SU-DHL-6 (cell line): ENCODE measurements at regions not wholly inside any gene's neighbourhood (a gene's known extent, or its start where the extent isn't known, plus 50 kb on each side); places are given as distances from the start of the nearest gene placed in this dataset.

Experiments
- H2AFZ ChIP-seq: fragments of 200-600 bp; sonication (generic); 2 replicates; pipeline ENCODE4 v1.6.1; 2014; ENCODE audit warnings: low read depth, mild to moderate bottlenecking, moderate library complexity, mixed read lengths, antibody characterized with exemption, low read length; ENCODE audit not compliant: severe bottlenecking
- H3F3A ChIP-seq: fragments of 200-600 bp; shearing (Covaris generic); 2 replicates; pipeline ENCODE4 v1.6.0; 2016; ENCODE audit warnings: antibody characterized with exemption, mild to moderate bottlenecking; ENCODE audit not compliant: insufficient read depth
- H3K27ac ChIP-seq: fragments of 200-600 bp; sonication (generic); 2 replicates; pipeline ENCODE4 v1.5.1; 2016; ENCODE audit warnings: low read depth, mild to moderate bottlenecking, low read length, moderate library complexity, mixed read lengths
- H3K27me3 ChIP-seq: fragments of 200-600 bp; sonication (generic), shearing (Covaris generic); 2 replicates; pipeline ENCODE4 v1.6.0; 2014; ENCODE audit warnings: mild to moderate bottlenecking, low read length
- H3K36me3 ChIP-seq: fragments of 200-600 bp; sonication (generic); 2 replicates; pipeline ENCODE4 v1.6.1; 2014; ENCODE audit warnings: mild to moderate bottlenecking, low read length, mixed read lengths
- H3K4me2 ChIP-seq: fragments of 300-600, 200-600 bp; shearing (Covaris generic), sonication (generic); 2 replicates; pipeline ENCODE4 v1.6.0; 2014; ENCODE audit warnings: low read length, low read depth, mild to moderate bottlenecking; ENCODE audit not compliant: poor library complexity, severe bottlenecking
- H3K4me3 ChIP-seq: fragments of 200-600 bp; sonication (generic); 2 replicates; pipeline ENCODE4 v1.5.1; 2014; ENCODE audit warnings: antibody characterized with exemption, low read length, mild to moderate bottlenecking, mixed read lengths; ENCODE audit not compliant: insufficient read depth, poor library complexity, severe bottlenecking
- H3K79me2 ChIP-seq: fragments of 200-600 bp; sonication (generic); 2 replicates; pipeline ENCODE4 v1.6.1; 2014; ENCODE audit warnings: mild to moderate bottlenecking, low read length, moderate library complexity; ENCODE audit not compliant: insufficient read depth
- H3K9ac ChIP-seq: fragments of 200-600 bp; sonication (generic); 2 replicates; pipeline ENCODE4 v1.7.0; 2014; ENCODE audit warnings: mild to moderate bottlenecking, low read length
- H3K9me2 ChIP-seq: fragments of 200-600 bp; sonication (generic); replicated peaks from 2 replicates; pipeline ENCODE4 v1.6.1; 2014; ENCODE audit warnings: low read length; ENCODE audit not compliant: insufficient read depth
- H3K9me3 ChIP-seq: fragments of 200-600 bp; sonication (generic); 2 replicates; pipeline ENCODE4 v1.6.1; 2014; ENCODE audit warnings: low read length, mixed read lengths; ENCODE audit not compliant: insufficient read depth
- H4K20me1 ChIP-seq: fragments of 200-600 bp; sonication (generic); 2 replicates; pipeline ENCODE4 v1.6.1; 2014; ENCODE audit warnings: low read depth, mild to moderate bottlenecking, antibody characterized with exemption, low read length, moderate library complexity, mixed read lengths
- EZH2phosphoT487 ChIP-seq: fragments of 200-600 bp; sonication (generic), shearing (Covaris generic); conservative IDR thresholded peaks from 2 replicates; pipeline ENCODE4 v1.6.1; 2018; ENCODE audit warnings: mild to moderate bottlenecking, antibody characterized with exemption, low read length, moderate library complexity, mixed read lengths
- TF ChIP-seq, protein P1 (sequence below): fragments of 200-600 bp; sonication (generic); IDR thresholded peaks from one replicate; pipeline ENCODE4 v1.5.1; 2017; ENCODE audit warnings: antibody characterized with exemption, mild to moderate bottlenecking, low read length, moderate library complexity; ENCODE audit not compliant: insufficient read depth, poor library complexity, severe bottlenecking

DNA sequence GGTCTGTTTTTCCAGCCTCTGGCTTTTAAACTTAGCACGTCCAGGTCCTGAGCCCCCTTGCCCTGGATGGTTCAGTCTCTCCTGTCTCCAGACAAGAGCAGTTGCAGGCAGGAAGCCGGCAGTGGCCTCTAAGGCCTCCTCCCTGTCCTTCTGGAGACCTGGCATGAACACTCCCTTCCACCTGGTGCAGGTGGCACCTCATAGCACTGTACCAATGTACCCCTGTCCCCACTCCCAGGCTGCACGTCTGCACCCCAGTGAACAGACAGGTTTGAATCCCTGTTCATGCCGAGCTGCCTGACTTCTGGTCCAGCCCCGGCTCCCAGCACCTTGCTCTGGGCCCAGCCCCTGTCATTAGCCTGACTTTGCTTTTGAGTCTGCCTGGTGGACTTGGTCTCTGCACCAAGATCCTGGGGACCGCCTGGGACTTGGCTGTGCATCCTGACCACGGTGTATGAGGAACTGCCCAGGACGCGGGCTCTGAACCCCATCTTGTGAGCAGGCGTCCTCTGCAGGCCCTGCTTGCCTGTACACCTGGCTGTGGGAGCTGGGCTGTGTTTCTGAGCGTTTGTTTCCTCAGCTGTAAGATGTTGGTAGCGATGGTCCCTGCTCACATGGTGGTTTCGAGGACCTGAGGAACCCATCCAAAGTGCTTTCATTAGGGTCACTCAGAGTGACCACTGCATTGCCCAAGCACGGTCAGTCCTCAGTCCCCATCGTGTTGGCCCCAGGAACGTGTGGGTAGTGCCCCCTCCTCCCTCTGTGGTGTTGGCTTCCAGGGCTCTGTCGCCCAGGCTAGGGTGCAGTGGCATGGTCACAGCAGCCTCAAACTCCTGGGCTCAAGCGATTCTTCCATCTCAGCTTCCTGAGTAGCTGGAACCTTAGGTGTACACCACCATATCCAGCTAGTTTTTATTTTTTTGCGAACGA lies 75.0 kb upstream of the SHANK2 start:
- H4K20me1 ChIP-seq: no peaks in the 10 kb centered on the region
- no peak overlapping the region for H3K27ac ChIP-seq
- TF ChIP-seq EZH2phosphoT487: no peak
- TF ChIP-seq, protein P1, sequence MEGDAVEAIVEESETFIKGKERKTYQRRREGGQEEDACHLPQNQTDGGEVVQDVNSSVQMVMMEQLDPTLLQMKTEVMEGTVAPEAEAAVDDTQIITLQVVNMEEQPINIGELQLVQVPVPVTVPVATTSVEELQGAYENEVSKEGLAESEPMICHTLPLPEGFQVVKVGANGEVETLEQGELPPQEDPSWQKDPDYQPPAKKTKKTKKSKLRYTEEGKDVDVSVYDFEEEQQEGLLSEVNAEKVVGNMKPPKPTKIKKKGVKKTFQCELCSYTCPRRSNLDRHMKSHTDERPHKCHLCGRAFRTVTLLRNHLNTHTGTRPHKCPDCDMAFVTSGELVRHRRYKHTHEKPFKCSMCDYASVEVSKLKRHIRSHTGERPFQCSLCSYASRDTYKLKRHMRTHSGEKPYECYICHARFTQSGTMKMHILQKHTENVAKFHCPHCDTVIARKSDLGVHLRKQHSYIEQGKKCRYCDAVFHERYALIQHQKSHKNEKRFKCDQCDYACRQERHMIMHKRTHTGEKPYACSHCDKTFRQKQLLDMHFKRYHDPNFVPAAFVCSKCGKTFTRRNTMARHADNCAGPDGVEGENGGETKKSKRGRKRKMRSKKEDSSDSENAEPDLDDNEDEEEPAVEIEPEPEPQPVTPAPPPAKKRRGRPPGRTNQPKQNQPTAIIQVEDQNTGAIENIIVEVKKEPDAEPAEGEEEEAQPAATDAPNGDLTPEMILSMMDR: no peak
- H3K9me2 ChIP-seq: no peaks in the 10 kb centered on the region
- H3F3A ChIP-seq: no peaks in the 10 kb centered on the region
- no peak overlapping the region for H3K9ac ChIP-seq
- H3K36me3 ChIP-seq: no peaks in the 10 kb centered on the region
- no peak overlapping the region for H3K4me2 ChIP-seq
- no peaks in the 10 kb centered on the region for H3K27me3 ChIP-seq
- no peak overlapping the region for H3K4me3 ChIP-seq
- H3K79me2 ChIP-seq: no peaks in the 10 kb centered on the region
- peaks cover under 1% of the 10 kb centered on the region; the same call in 1 of the 2 replicates for H3K9me3 ChIP-seq
- no peak overlapping the region for H2AFZ ChIP-seq

DNA sequence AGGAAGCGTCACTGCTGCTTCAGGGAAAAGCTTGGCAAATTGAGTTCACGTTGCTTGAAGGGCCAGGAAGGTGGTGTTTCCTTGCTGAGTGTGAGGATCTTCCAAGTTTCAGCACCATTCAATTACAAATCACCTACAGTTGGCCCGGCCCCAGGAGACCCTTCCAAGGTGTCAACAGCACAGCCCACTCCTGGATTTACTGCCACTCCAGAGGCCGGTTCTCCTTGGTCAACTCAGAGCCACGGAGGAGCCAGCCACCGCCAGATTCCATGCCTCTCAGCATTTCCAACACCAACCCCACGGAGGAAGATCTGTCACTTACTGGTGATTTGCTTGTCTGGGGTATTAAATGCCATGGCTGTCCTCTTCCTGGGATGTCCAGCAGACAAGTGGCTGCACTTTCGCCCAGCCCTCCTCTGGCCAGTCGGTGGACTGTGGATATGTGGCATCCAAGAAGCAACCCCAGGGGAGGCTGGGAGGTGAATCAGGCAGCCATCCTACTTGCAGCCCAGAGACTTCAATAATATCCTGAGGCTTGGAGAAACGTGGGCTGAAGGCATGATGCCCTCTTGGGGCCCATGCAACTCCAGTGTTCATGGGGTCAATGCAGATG lies 74.1 kb upstream of the SHANK2 start:
- Histone ChIP-seq H3F3A (no peaks in the 10 kb centered on the region), H3K27me3 (no peaks in the 10 kb centered on the region), H4K20me1 (no peaks in the 10 kb centered on the region), H3K9me2 (no peaks in the 10 kb centered on the region), H2AFZ (no peak overlapping the region), H3K9ac (no peak overlapping the region), H3K4me3 (no peak overlapping the region), H3K4me2 (no peak overlapping the region), H3K9me3 (no peaks in the 10 kb centered on the region), H3K79me2 (no peaks in the 10 kb centered on the region), H3K27ac (no peak overlapping the region), H3K36me3 (no peaks in the 10 kb centered on the region)
- no peak for TF ChIP-seq EZH2phosphoT487
- TF ChIP-seq, protein P1: no peak

DNA sequence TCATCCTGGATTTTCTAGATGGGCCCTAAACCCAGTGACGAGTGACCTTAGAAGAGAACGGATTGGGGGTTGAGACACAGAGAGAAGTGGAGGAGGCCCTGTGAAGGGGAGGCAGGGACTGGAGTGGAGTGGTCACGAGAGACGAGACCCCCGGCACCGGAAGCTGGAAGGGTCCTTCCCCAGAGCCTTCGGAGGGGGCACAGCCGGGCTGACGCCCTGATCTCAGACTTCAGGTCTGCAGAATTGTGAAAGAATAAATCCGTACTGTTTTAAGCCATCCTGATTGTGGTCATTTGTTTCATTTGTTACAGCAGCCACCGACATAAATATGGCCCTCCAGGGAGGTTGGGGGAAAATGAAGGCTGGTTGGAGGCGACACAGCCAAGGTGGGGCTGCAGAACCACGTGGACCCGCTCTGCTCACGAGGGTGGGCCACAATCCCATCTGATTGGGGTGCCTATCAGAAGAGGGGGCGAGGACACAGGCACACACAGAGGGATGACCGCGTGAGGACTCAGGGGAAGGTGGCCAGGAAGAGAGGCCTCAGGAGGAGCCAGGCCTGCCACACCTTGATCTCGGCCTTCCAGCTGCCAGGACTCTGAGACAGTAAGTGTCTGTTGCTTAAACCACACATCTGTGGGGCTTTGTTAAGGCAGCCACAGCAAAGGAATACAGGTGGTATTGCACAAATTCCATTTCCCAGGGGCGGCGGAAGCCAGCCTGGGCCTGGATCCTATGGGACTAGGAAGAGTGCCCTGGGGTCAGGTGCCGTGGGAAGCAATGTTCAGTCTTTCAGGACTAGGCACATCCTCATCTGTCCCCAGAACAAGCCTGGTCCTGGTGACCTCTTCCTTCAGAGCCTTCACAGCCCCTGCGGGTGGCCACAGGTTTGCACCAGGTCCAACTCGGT lies 73.3 kb upstream of the SHANK2 start:
- Histone ChIP-seq H3K9me3 (no peaks in the 10 kb centered on the region), H3F3A (no peaks in the 10 kb centered on the region), H3K4me3 (no peak overlapping the region), H3K4me2 (no peak overlapping the region), H3K9me2 (no peaks in the 10 kb centered on the region), H3K9ac (no peak overlapping the region), H3K79me2 (no peaks in the 10 kb centered on the region), H2AFZ (no peak overlapping the region), H3K36me3 (no peaks in the 10 kb centered on the region), H3K27ac (no peak overlapping the region), H4K20me1 (no peaks in the 10 kb centered on the region), H3K27me3 (no peaks in the 10 kb centered on the region)
- TF ChIP-seq, protein P1: no peak
- TF ChIP-seq EZH2phosphoT487: no peak
